AG10803 (cell line): ENCODE measurements at regions not wholly inside any gene's neighbourhood (a gene's known extent, or its start where the extent isn't known, plus 50 kb on each side); places are given as distances from the start of the nearest gene placed in this dataset.

Source experiments
- DNase-seq: peaks from one replicate; pipeline ENCODE4 v3.0.0; 2010; ENCODE audit warnings: low read depth
- H3K4me3 ChIP-seq: 2 replicates; pipeline ENCODE4 v1.5.1; 2011; ENCODE audit warnings: mild to moderate bottlenecking, low read length, control low read depth
- CTCF ChIP-seq: conservative IDR thresholded peaks from 2 replicates; pipeline ENCODE4 v1.5.1; 2011; ENCODE audit warnings: mild to moderate bottlenecking, low read length, control low read depth, inconsistent platforms

- no peak for TF ChIP-seq CTCF
- no peak overlapping the region for H3K4me3 ChIP-seq
- no peak for DNase-seq
Measured at GRCh38 chr18:23356424-23356823, 96.7 kb upstream of the RIOK3 start.

GRCh38 chr18:23356915-23357601 is 96.0 kb upstream of the RIOK3 start:
- DNase-seq, result peak; percentile 89

GRCh38 chr18:23357996-23358594 is 95.0 kb upstream of the RIOK3 start:
- H3K4me3 ChIP-seq, result no peak overlapping the region
- TF ChIP-seq CTCF, result no peak
- DNase-seq, result peak; percentile 45

More at GRCh38 chr18:23356915-23357601, 96.0 kb upstream of the RIOK3 start:
- H3K4me3 ChIP-seq, result no peak overlapping the region
- TF ChIP-seq CTCF, result no peak

- no peak overlapping the region for H3K4me3 ChIP-seq
- DNase-seq, result no peak
- no peak for TF ChIP-seq CTCF
Measured at GRCh38 chr18:23359421-23359820, 93.7 kb upstream of the RIOK3 start.

GRCh38 chr18:23363865-23364570 is 89.1 kb upstream of the RIOK3 start:
- H3K4me3 ChIP-seq, result no peak overlapping the region
- DNase-seq, result no peak
- no peak for TF ChIP-seq CTCF

GRCh38 chr18:23365602-23366001 is 87.5 kb upstream of the RIOK3 start:
- DNase-seq, result peak; percentile 78
- TF ChIP-seq CTCF, result no peak
- no peak overlapping the region for H3K4me3 ChIP-seq
